ENCODE measurements at regions not wholly inside any gene's neighbourhood (a gene's known extent, or its start where the extent isn't known, plus 50 kb on each side); places are given as distances from the start of the nearest gene placed in this dataset.

- H3K27ac ChIP-seq (ENCODE audit: low read depth, low read length), result no peak overlapping the region
- H3K27me3 ChIP-seq (ENCODE audit: insufficient read depth, low read length), result peaks cover 13% of the 10 kb centered on the region
- 7% methylated on average over 21 of the region's 23 CpGs for WGBS
- H3K36me3 ChIP-seq (ENCODE audit: insufficient read depth, low read length), result no peaks in the 10 kb centered on the region
- no peaks in the 10 kb centered on the region for H3K9me3 ChIP-seq (ENCODE audit: insufficient read depth, low read depth, low read length)
- peaks cover 8% of the 10 kb centered on the region; the same call in 1 of the 2 replicates for H3K4me1 ChIP-seq (ENCODE audit: insufficient read depth, low read length)
- H3K9ac ChIP-seq (ENCODE audit: low read depth, low read length), result no peak overlapping the region
- peak overlapping the region; percentile 57 for H3K4me3 ChIP-seq (ENCODE audit: low read length)
These were observed 303.6 kb upstream of the ZNF507 start for GRCh38 chr19:32041681-32042292.

GRCh38 chr19:32047788-32048187 lies 297.6 kb upstream of the ZNF507 start:
- Histone ChIP-seq H3K36me3 (ENCODE audit: insufficient read depth, low read length) (no peaks in the 10 kb centered on the region), H3K9me3 (ENCODE audit: insufficient read depth, low read depth, low read length) (no peaks in the 10 kb centered on the region), H3K4me1 (ENCODE audit: insufficient read depth, low read length) (no peaks in the 10 kb centered on the region), H3K27me3 (ENCODE audit: insufficient read depth, low read length) (no peaks in the 10 kb centered on the region; the same call in 1 of the 2 replicates), H3K9ac (ENCODE audit: low read depth, low read length) (no peak overlapping the region), H3K4me3 (ENCODE audit: low read length) (no peak overlapping the region), H3K27ac (ENCODE audit: low read depth, low read length) (no peak overlapping the region)
- WGBS, result 96% methylated on average over 5 of the region's 5 CpGs

GRCh38 chr19:32053376-32053775 lies 292.0 kb upstream of the ZNF507 start:
- H3K27ac ChIP-seq (ENCODE audit: low read depth, low read length), result no peak overlapping the region
- H3K36me3 ChIP-seq (ENCODE audit: insufficient read depth, low read length), result no peaks in the 10 kb centered on the region
- H3K9ac ChIP-seq (ENCODE audit: low read depth, low read length), result no peak overlapping the region
- H3K27me3 ChIP-seq (ENCODE audit: insufficient read depth, low read length), result no peaks in the 10 kb centered on the region
- 94% methylated on average over 2 of the region's 3 CpGs for WGBS
- no peaks in the 10 kb centered on the region for H3K9me3 ChIP-seq (ENCODE audit: insufficient read depth, low read depth, low read length)
- no peak overlapping the region for H3K4me3 ChIP-seq (ENCODE audit: low read length)
- 0 out of 2 replicates have a peak, but pooled peaks cover 4% of the 10 kb centered on the region for H3K4me1 ChIP-seq (ENCODE audit: insufficient read depth, low read length)

GRCh38 chr19:32053861-32054260 lies 291.5 kb upstream of the ZNF507 start:
- H3K9ac ChIP-seq (ENCODE audit: low read depth, low read length), result no peak overlapping the region
- WGBS, result 97% methylated on average over 10 of the region's 10 CpGs
- H3K27ac ChIP-seq (ENCODE audit: low read depth, low read length), result no peak overlapping the region
- 0 out of 2 replicates have a peak, but pooled peaks cover 4% of the 10 kb centered on the region for H3K4me1 ChIP-seq (ENCODE audit: insufficient read depth, low read length)
- H3K36me3 ChIP-seq (ENCODE audit: insufficient read depth, low read length), result no peaks in the 10 kb centered on the region
- H3K4me3 ChIP-seq (ENCODE audit: low read length), result no peak overlapping the region
- no peaks in the 10 kb centered on the region for H3K9me3 ChIP-seq (ENCODE audit: insufficient read depth, low read depth, low read length)
- no peaks in the 10 kb centered on the region for H3K27me3 ChIP-seq (ENCODE audit: insufficient read depth, low read length)

- 96% methylated on average over 1 of the region's 1 CpG for WGBS
- Histone ChIP-seq H3K4me3 (ENCODE audit: low read length) (no peak overlapping the region), H3K27ac (ENCODE audit: low read depth, low read length) (no peak overlapping the region)
These were observed 287.3 kb upstream of the ZNF507 start for GRCh38 chr19:32058131-32058530.

GRCh38 chr19:32061315-32061714 lies 284.1 kb upstream of the ZNF507 start:
- Histone ChIP-seq H3K27ac (ENCODE audit: low read depth, low read length) (no peak overlapping the region), H3K4me1 (ENCODE audit: insufficient read depth, low read length) (peaks cover 7% of the 10 kb centered on the region; the same call in 1 of the 2 replicates), H3K27me3 (ENCODE audit: insufficient read depth, low read length) (no peaks in the 10 kb centered on the region), H3K9ac (ENCODE audit: low read depth, low read length) (0 out of 2 replicates have a peak overlapping the region, but pooled peaks have one; percentile 10), H3K9me3 (ENCODE audit: insufficient read depth, low read depth, low read length) (no peaks in the 10 kb centered on the region), H3K36me3 (ENCODE audit: insufficient read depth, low read length) (no peaks in the 10 kb centered on the region), H3K4me3 (ENCODE audit: low read length) (no peak overlapping the region)
- WGBS, result 94% methylated on average over 1 of the region's 1 CpG

More at GRCh38 chr19:32058131-32058530, 287.3 kb upstream of the ZNF507 start:
- Histone ChIP-seq H3K36me3 (ENCODE audit: insufficient read depth, low read length) (no peaks in the 10 kb centered on the region), H3K27me3 (ENCODE audit: insufficient read depth, low read length) (no peaks in the 10 kb centered on the region), H3K4me1 (ENCODE audit: insufficient read depth, low read length) (peaks cover 9% of the 10 kb centered on the region; the same call in 1 of the 2 replicates), H3K9ac (ENCODE audit: low read depth, low read length) (no peak overlapping the region), H3K9me3 (ENCODE audit: insufficient read depth, low read depth, low read length) (no peaks in the 10 kb centered on the region)

- Histone ChIP-seq H3K36me3 (ENCODE audit: insufficient read depth, low read length) (no peaks in the 10 kb centered on the region), H3K9ac (ENCODE audit: low read depth, low read length) (no peak overlapping the region), H3K27me3 (ENCODE audit: insufficient read depth, low read length) (no peaks in the 10 kb centered on the region), H3K9me3 (ENCODE audit: insufficient read depth, low read depth, low read length) (no peaks in the 10 kb centered on the region), H3K4me3 (ENCODE audit: low read length) (no peak overlapping the region), H3K27ac (ENCODE audit: low read depth, low read length) (no peak overlapping the region), H3K4me1 (ENCODE audit: insufficient read depth, low read length) (peaks cover 4% of the 10 kb centered on the region; the same call in 1 of the 2 replicates)
- WGBS, result 95% methylated on average over 10 of the region's 10 CpGs
These were observed 281.8 kb upstream of the ZNF507 start for GRCh38 chr19:32063601-32064000.

GRCh38 chr19:32066056-32066455 lies 279.4 kb upstream of the ZNF507 start:
- Histone ChIP-seq H3K4me1 (ENCODE audit: insufficient read depth, low read length) (peaks cover 3% of the 10 kb centered on the region; the same call in 1 of the 2 replicates), H3K36me3 (ENCODE audit: insufficient read depth, low read length) (no peaks in the 10 kb centered on the region), H3K9me3 (ENCODE audit: insufficient read depth, low read depth, low read length) (no peaks in the 10 kb centered on the region), H3K27me3 (ENCODE audit: insufficient read depth, low read length) (no peaks in the 10 kb centered on the region), H3K4me3 (ENCODE audit: low read length) (no peak overlapping the region), H3K9ac (ENCODE audit: low read depth, low read length) (no peak overlapping the region), H3K27ac (ENCODE audit: low read depth, low read length) (no peak overlapping the region)
- WGBS, result 95% methylated on average over 3 of the region's 3 CpGs

- no peaks in the 10 kb centered on the region for H3K9me3 ChIP-seq (ENCODE audit: insufficient read depth, low read depth, low read length)
- H3K4me3 ChIP-seq (ENCODE audit: low read length), result no peak overlapping the region
- H3K36me3 ChIP-seq (ENCODE audit: insufficient read depth, low read length), result no peaks in the 10 kb centered on the region
- WGBS, result 55% methylated on average over 5 of the region's 5 CpGs
- no peaks in the 10 kb centered on the region for H3K27me3 ChIP-seq (ENCODE audit: insufficient read depth, low read length)
- H3K9ac ChIP-seq (ENCODE audit: low read depth, low read length), result no peak overlapping the region
- H3K4me1 ChIP-seq (ENCODE audit: insufficient read depth, low read length), result no peaks in the 10 kb centered on the region
- no peak overlapping the region for H3K27ac ChIP-seq (ENCODE audit: low read depth, low read length)
These were observed 277.7 kb upstream of the ZNF507 start for GRCh38 chr19:32067685-32068084.

- H3K27ac ChIP-seq (ENCODE audit: low read depth, low read length), result no peak overlapping the region
- no peaks in the 10 kb centered on the region for H3K36me3 ChIP-seq (ENCODE audit: insufficient read depth, low read length)
- H3K4me1 ChIP-seq (ENCODE audit: insufficient read depth, low read length), result no peaks in the 10 kb centered on the region
- H3K9ac ChIP-seq (ENCODE audit: low read depth, low read length), result no peak overlapping the region
- H3K27me3 ChIP-seq (ENCODE audit: insufficient read depth, low read length), result no peaks in the 10 kb centered on the region
- WGBS, result 87% methylated on average over 7 of the region's 7 CpGs
- no peaks in the 10 kb centered on the region for H3K9me3 ChIP-seq (ENCODE audit: insufficient read depth, low read depth, low read length)
- H3K4me3 ChIP-seq (ENCODE audit: low read length), result no peak overlapping the region
These were observed 276.6 kb upstream of the ZNF507 start for GRCh38 chr19:32068793-32069192.

- Histone ChIP-seq H3K27me3 (ENCODE audit: insufficient read depth, low read length) (no peaks in the 10 kb centered on the region), H3K36me3 (ENCODE audit: insufficient read depth, low read length) (no peaks in the 10 kb centered on the region)
- WGBS, result 90% methylated on average over 13 of the region's 13 CpGs
These were observed 275.3 kb upstream of the ZNF507 start for GRCh38 chr19:32070101-32070500.

GRCh38 chr19:32082028-32082427 lies 263.4 kb upstream of the ZNF507 start:
- H3K36me3 ChIP-seq (ENCODE audit: insufficient read depth, low read length), result no peaks in the 10 kb centered on the region
- WGBS, result 93% methylated on average over 8 of the region's 9 CpGs
- no peaks in the 10 kb centered on the region for H3K9me3 ChIP-seq (ENCODE audit: insufficient read depth, low read depth, low read length)
- no peaks in the 10 kb centered on the region for H3K4me1 ChIP-seq (ENCODE audit: insufficient read depth, low read length)
- H3K9ac ChIP-seq (ENCODE audit: low read depth, low read length), result no peak overlapping the region
- H3K4me3 ChIP-seq (ENCODE audit: low read length), result no peak overlapping the region
- no peaks in the 10 kb centered on the region for H3K27me3 ChIP-seq (ENCODE audit: insufficient read depth, low read length)
- H3K27ac ChIP-seq (ENCODE audit: low read depth, low read length), result no peak overlapping the region

More at GRCh38 chr19:32070101-32070500, 275.3 kb upstream of the ZNF507 start:
- Histone ChIP-seq H3K27ac (ENCODE audit: low read depth, low read length) (no peak overlapping the region), H3K9me3 (ENCODE audit: insufficient read depth, low read depth, low read length) (no peaks in the 10 kb centered on the region), H3K9ac (ENCODE audit: low read depth, low read length) (no peak overlapping the region), H3K4me3 (ENCODE audit: low read length) (no peak overlapping the region), H3K4me1 (ENCODE audit: insufficient read depth, low read length) (no peaks in the 10 kb centered on the region)
